ENCODE measurements at regions not wholly inside any gene's neighbourhood (a gene's known extent, or its start where the extent isn't known, plus 50 kb on each side); places are given as distances from the start of the nearest gene placed in this dataset.
"Not testable (repeated sequence)": the region's sequence is repeated elsewhere in the genome, so short reads cannot be mapped to it uniquely, and the experiment has no call there.

- H3K27me3 ChIP-seq: no peaks in the 10 kb centered on the region
- H3K4me3 ChIP-seq: no peak overlapping the region
- WGBS, 2 donors (ENCODE audit: low coverage in 1 of 2): 33 to 75% methylated on average over 1 of the region's 1 CpG
- no peaks in the 10 kb centered on the region for H3K4me1 ChIP-seq
- no peak for ATAC-seq
- no peak for TF ChIP-seq CTCF (IDR thresholded peaks at IDR 0.05)
- TF ChIP-seq EP300 (IDR thresholded peaks at IDR 0.05): no peak
- no peak for TF ChIP-seq POLR2AphosphoS5 (IDR thresholded peaks at IDR 0.05)
- no peak for TF ChIP-seq POLR2A (IDR thresholded peaks at IDR 0.05)
- no peak overlapping the region for H3K27ac ChIP-seq
- no peaks in the 10 kb centered on the region for H3K9me3 ChIP-seq
- no peaks in the 10 kb centered on the region for H3K36me3 ChIP-seq
These were observed 219.9 kb upstream of the GLRA2 start for GRCh38 chrX:14309431-14309830.

- H3K27me3 ChIP-seq, ATAC-seq, H3K4me3 ChIP-seq, H3K4me1 ChIP-seq, H3K9me3 ChIP-seq, H3K27ac ChIP-seq, H3K36me3 ChIP-seq: not testable (repeated sequence)
- 65% methylated on average over 2 of the region's 3 CpGs; no CpG with 5 or more reads in 1 of the 2 donors for WGBS, 2 donors (ENCODE audit: low coverage in 1 of 2)
These were observed 220.4 kb upstream of the GLRA2 start for GRCh38 chrX:14308976-14309375.

GRCh38 chrX:14303891-14304290 lies 225.4 kb upstream of the GLRA2 start:
- Histone ChIP-seq H3K27ac (no peak overlapping the region), H3K27me3 (no peaks in the 10 kb centered on the region), H3K9me3 (no peaks in the 10 kb centered on the region), H3K4me3 (no peak overlapping the region), H3K4me1 (no peaks in the 10 kb centered on the region), H3K36me3 (no peaks in the 10 kb centered on the region)
- 89 to 100% methylated on average over 1 of the region's 2 CpGs for WGBS, 2 donors (ENCODE audit: low coverage in 1 of 2)
- no peak for TF ChIP-seq CTCF (IDR thresholded peaks at IDR 0.05)
- TF ChIP-seq POLR2A (IDR thresholded peaks at IDR 0.05): no peak
- no peak for TF ChIP-seq POLR2AphosphoS5 (IDR thresholded peaks at IDR 0.05)
- no peak for TF ChIP-seq EP300 (IDR thresholded peaks at IDR 0.05)
- no peak for ATAC-seq

- not testable (repeated sequence) for H3K4me3 ChIP-seq, H3K9me3 ChIP-seq, H3K27ac ChIP-seq, H3K27me3 ChIP-seq, H3K4me1 ChIP-seq, ATAC-seq, H3K36me3 ChIP-seq
- no CpG with 5 or more reads among the region's 28 CpGs for WGBS, 2 donors (ENCODE audit: low coverage in 1 of 2)
These were observed 226.8 kb upstream of the GLRA2 start for GRCh38 chrX:14302561-14302960.

GRCh38 chrX:14300376-14300775 lies 229.0 kb upstream of the GLRA2 start:
- Histone ChIP-seq H3K4me1 (no peaks in the 10 kb centered on the region), H3K9me3 (no peaks in the 10 kb centered on the region), H3K36me3 (no peaks in the 10 kb centered on the region), H3K4me3 (no peak overlapping the region), H3K27ac (no peak overlapping the region), H3K27me3 (no peaks in the 10 kb centered on the region)
- no peak for ATAC-seq
- TF ChIP-seq CTCF (IDR thresholded peaks at IDR 0.05) (no peak), POLR2A (IDR thresholded peaks at IDR 0.05) (no peak), POLR2AphosphoS5 (IDR thresholded peaks at IDR 0.05) (no peak), EP300 (IDR thresholded peaks at IDR 0.05) (no peak)
- 36 to 79% methylated on average over 2 of the region's 2 CpGs for WGBS, 2 donors (ENCODE audit: low coverage in 1 of 2)

- TF ChIP-seq POLR2AphosphoS5 (IDR thresholded peaks at IDR 0.05) (no peak), POLR2A (IDR thresholded peaks at IDR 0.05) (no peak), EP300 (IDR thresholded peaks at IDR 0.05) (no peak)
- ATAC-seq: no peak
- no peaks in the 10 kb centered on the region for H3K9me3 ChIP-seq
- H3K27me3 ChIP-seq: no peaks in the 10 kb centered on the region
- H3K4me3 ChIP-seq: no peak overlapping the region
- no peak overlapping the region for H3K27ac ChIP-seq
- H3K4me1 ChIP-seq: no peaks in the 10 kb centered on the region
- no peaks in the 10 kb centered on the region for H3K36me3 ChIP-seq
These were observed 233.9 kb upstream of the GLRA2 start for GRCh38 chrX:14295426-14295825.

Measured in gastroesophageal sphincter (tissue), 4 donors.